Stimulated activated effector memory CD8-positive, alpha-beta T cell treated with anti-CD3 and anti-CD28 coated beads, Interleukin-12 subunit alpha, Interleukin-12 subunit beta, amount 100 ng/mL, for 72 hours (primary cell): ENCODE measurements at regions not wholly inside any gene's neighbourhood (a gene's known extent, or its start where the extent isn't known, plus 50 kb on each side); places are given as distances from the start of the nearest gene placed in this dataset.

Source experiments
- ATAC-seq: fragments of 150-1000 bp; cut with Tn5 transposase; 2 replicates; pipeline ENCODE4 v1.10.0; 2021
- DNase-seq, 2 donors: peaks; one replicate each; pipeline ENCODE4 v3.0.0; 2021 to 2022; ENCODE audit warnings: low spot score in 2 of 2
- H3K27ac Mint-ChIP-seq: one replicate; pipeline ENCODE4 v1.8.0; 2022; ENCODE audit warnings: mild to moderate bottlenecking, mixed read lengths
- H3K36me3 Mint-ChIP-seq: one replicate; pipeline ENCODE4 v1.8.0; 2022; ENCODE audit warnings: mild to moderate bottlenecking, mixed read lengths
- H3K4me1 Mint-ChIP-seq: one replicate; pipeline ENCODE4 v1.8.0; 2022; ENCODE audit warnings: mixed read lengths
- H3K4me3 Mint-ChIP-seq: one replicate; pipeline ENCODE4 v1.8.0; 2022; ENCODE audit warnings: mild to moderate bottlenecking, mixed read lengths
- H3K9me3 Mint-ChIP-seq: one replicate; pipeline ENCODE4 v1.8.0; 2022; ENCODE audit warnings: mixed read lengths

- ATAC-seq (no peak), DNase-seq (no peak)
- Mint-ChIP-seq H3K4me1 (no peaks in the 10 kb centered on the region), H3K4me3 (no peak overlapping the region), H3K27ac (no peak overlapping the region), H3K36me3 (no peaks in the 10 kb centered on the region), H3K9me3 (peaks cover 5% of the 10 kb centered on the region)
These were observed 93.2 kb downstream of the PTCSC3 start for GRCh38 chr14:36083317-36083716.

GRCh38 chr14:36078080-36078479 lies 98.4 kb downstream of the PTCSC3 start:
- H3K4me1 Mint-ChIP-seq: no peaks in the 10 kb centered on the region
- ATAC-seq: no peak
- DNase-seq: no peak
- H3K9me3 Mint-ChIP-seq: peaks cover 5% of the 10 kb centered on the region
- H3K4me3 Mint-ChIP-seq: no peak overlapping the region
- H3K27ac Mint-ChIP-seq: no peak overlapping the region
- no peaks in the 10 kb centered on the region for H3K36me3 Mint-ChIP-seq

GRCh38 chr14:36076197-36076596 lies 100.3 kb downstream of the PTCSC3 start:
- peaks cover 5% of the 10 kb centered on the region for H3K9me3 Mint-ChIP-seq
- H3K36me3 Mint-ChIP-seq: no peaks in the 10 kb centered on the region
- no peak overlapping the region for H3K4me3 Mint-ChIP-seq
- DNase-seq: no peak
- no peak for ATAC-seq
- no peak overlapping the region for H3K27ac Mint-ChIP-seq
- no peaks in the 10 kb centered on the region for H3K4me1 Mint-ChIP-seq

GRCh38 chr14:36075203-36075602 lies 101.3 kb downstream of the PTCSC3 start:
- ATAC-seq (no peak), DNase-seq (no peak)
- Mint-ChIP-seq H3K4me1 (no peaks in the 10 kb centered on the region), H3K4me3 (no peak overlapping the region), H3K36me3 (no peaks in the 10 kb centered on the region), H3K9me3 (peaks cover 5% of the 10 kb centered on the region), H3K27ac (no peak overlapping the region)

GRCh38 chr14:36070720-36071043 lies 105.8 kb downstream of the PTCSC3 start:
- Mint-ChIP-seq H3K9me3 (no peaks in the 10 kb centered on the region), H3K36me3 (no peaks in the 10 kb centered on the region), H3K27ac (no peak overlapping the region), H3K4me3 (no peak overlapping the region), H3K4me1 (no peaks in the 10 kb centered on the region)
- no peak for DNase-seq
- no peak for ATAC-seq

GRCh38 chr14:36070031-36070719 lies 106.3 kb downstream of the PTCSC3 start:
- Mint-ChIP-seq H3K4me1 (no peaks in the 10 kb centered on the region), H3K4me3 (no peak overlapping the region), H3K27ac (no peak overlapping the region), H3K9me3 (no peaks in the 10 kb centered on the region), H3K36me3 (no peaks in the 10 kb centered on the region)
- ATAC-seq (peak; percentile 59), DNase-seq (peak; percentile 3 to 56)

- H3K9me3 Mint-ChIP-seq: no peaks in the 10 kb centered on the region
- DNase-seq: peak in 1 of 2 donors; percentile 54
- H3K4me1 Mint-ChIP-seq: no peaks in the 10 kb centered on the region
- ATAC-seq: peak; percentile 67
- no peaks in the 10 kb centered on the region for H3K36me3 Mint-ChIP-seq
- H3K27ac Mint-ChIP-seq: no peak overlapping the region
- no peak overlapping the region for H3K4me3 Mint-ChIP-seq
These were observed 107.0 kb downstream of the PTCSC3 start for GRCh38 chr14:36069535-36069900.

- Mint-ChIP-seq H3K4me1 (no peaks in the 10 kb centered on the region), H3K9me3 (no peaks in the 10 kb centered on the region), H3K36me3 (no peaks in the 10 kb centered on the region), H3K27ac (no peak overlapping the region), H3K4me3 (no peak overlapping the region)
- DNase-seq: no peak
- no peak for ATAC-seq
These were observed 107.6 kb downstream of the PTCSC3 start for GRCh38 chr14:36068777-36069534.

GRCh38 chr14:36067428-36068187 lies 108.9 kb downstream of the PTCSC3 start:
- ATAC-seq (no peak), DNase-seq (no peak)
- Mint-ChIP-seq H3K9me3 (no peaks in the 10 kb centered on the region), H3K4me3 (no peak overlapping the region), H3K36me3 (no peaks in the 10 kb centered on the region), H3K27ac (no peak overlapping the region), H3K4me1 (no peaks in the 10 kb centered on the region)

- no peak overlapping the region for H3K4me3 Mint-ChIP-seq
- no peaks in the 10 kb centered on the region for H3K9me3 Mint-ChIP-seq
- H3K27ac Mint-ChIP-seq: no peak overlapping the region
- no peaks in the 10 kb centered on the region for H3K4me1 Mint-ChIP-seq
- no peaks in the 10 kb centered on the region for H3K36me3 Mint-ChIP-seq
- no peak for DNase-seq
- ATAC-seq: no peak
These were observed 109.9 kb downstream of the PTCSC3 start for GRCh38 chr14:36066636-36067035.

GRCh38 chr14:36065831-36066230 lies 110.7 kb downstream of the PTCSC3 start:
- no peak overlapping the region for H3K27ac Mint-ChIP-seq
- no peak for DNase-seq
- H3K4me3 Mint-ChIP-seq: no peak overlapping the region

GRCh38 chr14:36059531-36059930 lies 117.0 kb downstream of the PTCSC3 start:
- no peaks in the 10 kb centered on the region for H3K4me1 Mint-ChIP-seq
- ATAC-seq: no peak

More at GRCh38 chr14:36065831-36066230, 110.7 kb downstream of the PTCSC3 start:
- no peak for ATAC-seq
- Mint-ChIP-seq H3K9me3 (no peaks in the 10 kb centered on the region), H3K36me3 (no peaks in the 10 kb centered on the region), H3K4me1 (no peaks in the 10 kb centered on the region)

GRCh38 chr14:36057452-36058116 lies 118.9 kb downstream of the PTCSC3 start:
- DNase-seq: no peak
- H3K9me3 Mint-ChIP-seq: no peaks in the 10 kb centered on the region
- no peaks in the 10 kb centered on the region for H3K4me1 Mint-ChIP-seq
- no peak overlapping the region for H3K4me3 Mint-ChIP-seq
- no peak overlapping the region for H3K27ac Mint-ChIP-seq
- no peak for ATAC-seq
- no peaks in the 10 kb centered on the region for H3K36me3 Mint-ChIP-seq

More at GRCh38 chr14:36059531-36059930, 117.0 kb downstream of the PTCSC3 start:
- H3K36me3 Mint-ChIP-seq: no peaks in the 10 kb centered on the region
- no peak for DNase-seq
- no peaks in the 10 kb centered on the region for H3K9me3 Mint-ChIP-seq
- no peak overlapping the region for H3K27ac Mint-ChIP-seq
- no peak overlapping the region for H3K4me3 Mint-ChIP-seq

- no peak for DNase-seq
- H3K4me3 Mint-ChIP-seq: no peak overlapping the region
- no peak overlapping the region for H3K27ac Mint-ChIP-seq
These were observed 119.7 kb downstream of the PTCSC3 start for GRCh38 chr14:36056845-36057244.

GRCh38 chr14:36055681-36056225 lies 120.8 kb downstream of the PTCSC3 start:
- no peak overlapping the region for H3K4me3 Mint-ChIP-seq
- no peaks in the 10 kb centered on the region for H3K9me3 Mint-ChIP-seq
- no peaks in the 10 kb centered on the region for H3K4me1 Mint-ChIP-seq
- ATAC-seq (no peak), DNase-seq (no peak)
- no peak overlapping the region for H3K27ac Mint-ChIP-seq
- H3K36me3 Mint-ChIP-seq: no peaks in the 10 kb centered on the region

More at GRCh38 chr14:36056845-36057244, 119.7 kb downstream of the PTCSC3 start:
- no peak for ATAC-seq
- no peaks in the 10 kb centered on the region for H3K36me3 Mint-ChIP-seq
- no peaks in the 10 kb centered on the region for H3K9me3 Mint-ChIP-seq
- no peaks in the 10 kb centered on the region for H3K4me1 Mint-ChIP-seq
